ENCODE measurements at regions not wholly inside any gene's neighbourhood (a gene's known extent, or its start where the extent isn't known, plus 50 kb on each side); places are given as distances from the start of the nearest gene placed in this dataset.
"Not testable (repeated sequence)": the region's sequence is repeated elsewhere in the genome, so short reads cannot be mapped to it uniquely, and the experiment has no call there.

- not testable (repeated sequence) for TF ChIP-seq CTCF (IDR thresholded peaks at IDR 0.05); EP300 (IDR thresholded peaks at IDR 0.05); REST (IDR thresholded peaks at IDR 0.05); RFX5 (IDR thresholded peaks at IDR 0.05); ELK1 (IDR thresholded peaks at IDR 0.05; ENCODE audit: low read depth, low read length); RNF2 (IDR thresholded peaks at IDR 0.05; ENCODE audit: borderline replicate concordance, low read depth); POLR2A (IDR thresholded peaks at IDR 0.05; ENCODE audit: low read length); EHMT2 (IDR thresholded peaks at IDR 0.05; ENCODE audit: low read depth)
Measured at GRCh38 chr12:84103886-84104285, 808.7 kb downstream of the SLC6A15 start.

Measured in A549 (cell line).